ENCODE measurements at regions not wholly inside any gene's neighbourhood (a gene's known extent, or its start where the extent isn't known, plus 50 kb on each side); places are given as distances from the start of the nearest gene placed in this dataset.

DNA sequence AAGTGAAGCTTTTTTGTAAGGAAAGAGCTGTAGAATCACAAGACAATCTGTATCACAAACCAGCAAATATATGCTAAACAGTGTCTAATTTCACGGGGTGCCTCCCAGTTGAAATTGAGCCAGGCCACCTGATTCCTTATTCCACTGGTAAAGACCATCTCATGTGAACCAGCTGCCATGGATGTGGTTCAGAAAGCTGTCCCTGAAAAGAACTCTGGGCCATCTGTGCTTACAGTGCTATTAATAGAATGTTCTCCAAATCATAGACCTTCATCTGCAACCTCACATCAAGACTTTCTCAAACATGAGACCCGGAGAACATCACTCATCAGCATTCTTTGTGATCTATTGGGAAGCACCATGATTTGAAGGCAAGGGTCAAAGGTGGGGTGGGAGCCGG, 89.7 kb downstream of the FBXO5 start:
- Histone ChIP-seq H3K27ac (no peak overlapping the region), H3K4me1 (peaks cover 12% of the 10 kb centered on the region), H3K36me3 (ENCODE audit: insufficient read depth in 1 of 2, low read depth in 1 of 2) (no peaks in the 10 kb centered on the region), H3K9me3 (no peaks in the 10 kb centered on the region), H3K27me3 (ENCODE audit: insufficient read depth in 3 of 3, low read length in 2 of 3) (no peaks in the 10 kb centered on the region), H3K4me3 (no peak overlapping the region)
- ATAC-seq (peak; percentile 37 to 80 (median 68)), DNase-seq (no peak)
- intact Hi-C loops (cut with DNase I) = no loop called here
- 23 to 27% (median 26%) methylated on average over 3 of the region's 3 CpGs for WGBS, 3 donors
- TF ChIP-seq, protein P1, sequence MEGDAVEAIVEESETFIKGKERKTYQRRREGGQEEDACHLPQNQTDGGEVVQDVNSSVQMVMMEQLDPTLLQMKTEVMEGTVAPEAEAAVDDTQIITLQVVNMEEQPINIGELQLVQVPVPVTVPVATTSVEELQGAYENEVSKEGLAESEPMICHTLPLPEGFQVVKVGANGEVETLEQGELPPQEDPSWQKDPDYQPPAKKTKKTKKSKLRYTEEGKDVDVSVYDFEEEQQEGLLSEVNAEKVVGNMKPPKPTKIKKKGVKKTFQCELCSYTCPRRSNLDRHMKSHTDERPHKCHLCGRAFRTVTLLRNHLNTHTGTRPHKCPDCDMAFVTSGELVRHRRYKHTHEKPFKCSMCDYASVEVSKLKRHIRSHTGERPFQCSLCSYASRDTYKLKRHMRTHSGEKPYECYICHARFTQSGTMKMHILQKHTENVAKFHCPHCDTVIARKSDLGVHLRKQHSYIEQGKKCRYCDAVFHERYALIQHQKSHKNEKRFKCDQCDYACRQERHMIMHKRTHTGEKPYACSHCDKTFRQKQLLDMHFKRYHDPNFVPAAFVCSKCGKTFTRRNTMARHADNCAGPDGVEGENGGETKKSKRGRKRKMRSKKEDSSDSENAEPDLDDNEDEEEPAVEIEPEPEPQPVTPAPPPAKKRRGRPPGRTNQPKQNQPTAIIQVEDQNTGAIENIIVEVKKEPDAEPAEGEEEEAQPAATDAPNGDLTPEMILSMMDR (IDR thresholded peaks at IDR 0.05) = no peak

DNA sequence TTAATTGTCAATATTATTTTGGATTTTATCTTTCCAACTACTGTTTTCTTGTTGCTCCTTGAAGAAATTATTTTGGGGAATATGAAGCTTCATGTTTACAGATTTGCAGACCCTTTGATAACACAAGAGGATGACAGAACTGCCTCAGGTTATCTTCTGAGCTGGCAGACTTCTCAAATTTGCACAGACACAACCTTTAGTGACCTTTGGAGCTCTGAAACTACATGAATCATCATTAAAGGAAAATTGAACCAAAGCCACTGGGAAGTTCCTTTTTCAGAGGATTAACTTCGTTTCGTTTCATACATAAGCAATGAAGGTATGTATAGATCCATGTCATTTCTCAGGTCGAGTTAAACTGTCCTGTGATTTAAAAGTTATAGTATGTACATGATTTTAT, 85.9 kb downstream of the FBXO5 start:
- intact Hi-C loops (cut with DNase I) = no loop called here
- WGBS, 3 donors = 34 to 61% (median 55%) methylated on average over 3 of the region's 3 CpGs
- H3K27me3 ChIP-seq (ENCODE audit: insufficient read depth in 3 of 3, low read length in 2 of 3) = no peaks in the 10 kb centered on the region
- no peaks in the 10 kb centered on the region for H3K36me3 ChIP-seq (ENCODE audit: insufficient read depth in 1 of 2, low read depth in 1 of 2)
- no peak overlapping the region for H3K27ac ChIP-seq
- no peaks in the 10 kb centered on the region for H3K9me3 ChIP-seq
- ATAC-seq (no peak), DNase-seq (no peak)
- H3K4me1 ChIP-seq = peaks cover 12% of the 10 kb centered on the region
- TF ChIP-seq, protein P1 (IDR thresholded peaks at IDR 0.05) = no peak
- no peak overlapping the region for H3K4me3 ChIP-seq

DNA sequence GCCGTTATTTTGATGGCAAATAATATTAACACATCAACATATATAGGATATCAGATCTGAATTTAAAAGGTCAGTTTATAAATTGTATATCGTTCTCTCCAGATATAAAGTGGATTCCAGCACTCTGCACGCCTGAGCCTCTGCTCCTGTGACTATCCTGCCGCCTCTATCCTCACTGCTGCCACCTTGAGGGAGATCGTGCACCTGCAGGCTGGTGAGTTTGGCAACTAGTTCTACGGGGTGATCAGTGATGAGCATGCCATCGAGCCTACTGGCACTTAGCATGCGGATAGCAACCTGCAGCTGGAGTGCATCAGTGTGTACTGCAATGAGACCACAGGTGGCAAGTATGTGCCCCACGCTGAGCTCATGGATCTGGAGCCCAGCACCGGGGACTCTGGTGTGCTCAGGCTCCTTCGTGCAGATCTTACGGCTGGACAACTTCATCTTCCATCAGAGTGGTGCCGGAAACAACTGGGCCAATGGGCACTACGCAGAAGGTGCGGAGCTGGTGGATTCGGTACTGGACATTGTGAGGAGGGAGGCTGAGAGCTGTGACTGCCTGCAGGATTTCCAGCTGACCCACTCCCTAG, 84.9 kb downstream of the FBXO5 start:
- TF ChIP-seq, protein P1 (IDR thresholded peaks at IDR 0.05) = peak; percentile 82
- WGBS, 3 donors = 46 to 49% (median 48%) methylated on average over 16 of the region's 16 CpGs
- intact Hi-C loops (cut with DNase I) = no loop called here

DNA sequence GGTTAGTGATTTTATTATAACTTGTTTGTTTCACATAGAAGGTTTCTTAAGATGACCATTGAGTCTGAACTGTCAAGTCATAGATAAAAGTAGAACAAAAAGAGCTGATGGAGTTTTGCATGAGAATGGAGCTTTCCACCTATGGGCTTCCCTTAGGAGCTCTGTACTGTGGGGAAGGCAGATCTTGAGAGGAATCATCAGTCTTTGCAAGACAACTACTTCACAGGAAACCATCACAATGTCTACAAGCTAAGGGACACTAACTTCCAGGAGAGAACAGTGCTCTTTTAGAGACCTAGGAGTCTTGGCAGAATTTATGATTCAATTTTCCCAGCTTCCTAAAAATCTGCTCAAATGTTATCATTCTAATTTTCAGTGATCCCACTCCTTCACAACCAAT, 78.2 kb downstream of the FBXO5 start:
- Histone ChIP-seq H3K27ac (no peak overlapping the region), H3K36me3 (ENCODE audit: insufficient read depth in 1 of 2, low read depth in 1 of 2) (no peaks in the 10 kb centered on the region), H3K4me1 (no peaks in the 10 kb centered on the region), H3K4me3 (no peak overlapping the region), H3K9me3 (no peaks in the 10 kb centered on the region), H3K27me3 (ENCODE audit: insufficient read depth in 3 of 3, low read length in 2 of 3) (no peaks in the 10 kb centered on the region)
- ATAC-seq = no peak
- no peak for DNase-seq
- TF ChIP-seq, protein P1 (IDR thresholded peaks at IDR 0.05) = no peak
- intact Hi-C loops (cut with DNase I) = no loop called here

More for the DNA sequence above, 84.9 kb downstream of the FBXO5 start:
- Histone ChIP-seq H3K36me3 (ENCODE audit: insufficient read depth in 1 of 2, low read depth in 1 of 2) (no peaks in the 10 kb centered on the region), H3K27ac (no peak overlapping the region), H3K9me3 (no peaks in the 10 kb centered on the region), H3K4me3 (no peak overlapping the region), H3K4me1 (peaks cover 2% of the 10 kb centered on the region), H3K27me3 (ENCODE audit: insufficient read depth in 3 of 3, low read length in 2 of 3) (no peaks in the 10 kb centered on the region)
- ATAC-seq (peak; percentile 69 to 93 (median 82)), DNase-seq (peak; percentile 53 to 83)

Measured in psoas muscle (tissue), 7 donors.